Aorta (tissue), 5 donors: ENCODE measurements at regions not wholly inside any gene's neighbourhood (a gene's known extent, or its start where the extent isn't known, plus 50 kb on each side); places are given as distances from the start of the nearest gene placed in this dataset.

Source experiments
- ATAC-seq: fragments of 200-7000 bp; cut with Tn5 transposase; one replicate; pipeline ENCODE4 v1.9.1; 2022; ENCODE audit warnings: moderate library complexity; ENCODE audit not compliant: low FRiP score
- DNase-seq, 2 donors: peaks; one replicate each; pipeline ENCODE4 v3.0.0-alpha.2; 2020
- H3K27ac ChIP-seq, 2 donors: one replicate each; pipeline ENCODE4 v1.5.1; 2013; ENCODE audit warnings: low read length in 2 of 2, mild to moderate bottlenecking in 2 of 2, moderate library complexity in 2 of 2, control low read depth in 1 of 2, inconsistent platforms in 1 of 2, low read depth in 1 of 2
- H3K27me3 ChIP-seq, 2 donors: one replicate each; pipeline ENCODE4 v1.6.1; 2013; ENCODE audit warnings: control low read depth in 1 of 2, low read length in 1 of 2, mild to moderate bottlenecking in 1 of 2, moderate library complexity in 1 of 2; ENCODE audit not compliant: insufficient read depth in 2 of 2, control insufficient read depth in 1 of 2
- H3K36me3 ChIP-seq, 2 donors: one replicate each; pipeline ENCODE4 v1.6.1; 2013; ENCODE audit warnings: control low read depth in 1 of 2, low read length in 1 of 2, mild to moderate bottlenecking in 1 of 2; ENCODE audit not compliant: insufficient read depth in 2 of 2, control insufficient read depth in 1 of 2
- H3K4me1 ChIP-seq, 2 donors: one replicate each; pipeline ENCODE4 v1.6.1; 2013; ENCODE audit warnings: low read length in 2 of 2, control low read depth in 1 of 2, mild to moderate bottlenecking in 1 of 2, moderate library complexity in 1 of 2; ENCODE audit not compliant: insufficient read depth in 2 of 2, control insufficient read depth in 1 of 2
- H3K4me3 ChIP-seq, 2 donors: one replicate each; pipeline ENCODE4 v1.5.1; 2013; ENCODE audit warnings: low read length in 2 of 2, control low read depth in 1 of 2, mild to moderate bottlenecking in 1 of 2
- H3K9me3 ChIP-seq: one replicate; pipeline ENCODE4 v1.6.1; 2013; ENCODE audit warnings: mild to moderate bottlenecking, low read length; ENCODE audit not compliant: control insufficient read depth
- WGBS, 2 donors: extraction: QIAGEN DNeasy Blood & Tissue Kit; methylation state at CpG; one replicate each; pipeline ENCODE4 v1.1.7; 2013; 5-methylcytosine and 5-hydroxymethylcytosine counted together
- intact Hi-C, 2 donors: fragments of 100-400 bp; cut with DNase I; formaldehyde crosslinking; loops; one replicate each; pipeline versions ENCODE4 v1.14.2 to v1.15.0; 2022
- donor health status: healthy with polysubstance abuse.
- donor health status: Bipolar disorder and iron deficiency.
- donor health status: DM: no; HTN: no; CAD: no.
- donor health status: DM: no; HTN: no; CAD: no.
- donor health status: DM: yes; HTN: yes; CAD: no.

DNA sequence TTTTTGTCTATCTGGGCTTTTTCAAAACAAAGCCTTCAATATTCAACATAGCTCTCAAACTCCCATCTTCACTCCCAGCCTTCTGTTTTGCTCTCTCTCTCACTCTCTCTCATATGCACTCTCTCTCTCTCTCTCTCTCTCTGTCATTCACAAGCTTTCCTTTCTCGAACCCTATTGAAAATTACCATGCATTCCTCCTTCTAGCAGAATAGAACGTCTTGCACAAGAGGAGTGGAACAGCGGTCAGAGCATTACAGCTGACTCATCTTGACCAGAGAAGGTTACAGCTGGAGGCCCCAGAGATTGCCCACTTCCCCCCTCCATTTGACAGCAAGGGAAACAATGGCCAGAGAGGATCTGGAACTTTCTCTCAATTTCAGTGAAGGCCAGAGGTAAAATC, 51.0 kb upstream of the LIFR start:
- Histone ChIP-seq H3K36me3 (no peaks in the 10 kb centered on the region), H3K9me3 (no peaks in the 10 kb centered on the region), H3K4me1 (no peaks in the 10 kb centered on the region), H3K27ac (no peak overlapping the region), H3K27me3 (no peaks in the 10 kb centered on the region), H3K4me3 (no peak overlapping the region)
- ATAC-seq (no peak), DNase-seq (no peak)
- intact Hi-C loops: no loop called here
- 83 to 85% methylated on average over 3 of the region's 3 CpGs for WGBS, 2 donors

DNA sequence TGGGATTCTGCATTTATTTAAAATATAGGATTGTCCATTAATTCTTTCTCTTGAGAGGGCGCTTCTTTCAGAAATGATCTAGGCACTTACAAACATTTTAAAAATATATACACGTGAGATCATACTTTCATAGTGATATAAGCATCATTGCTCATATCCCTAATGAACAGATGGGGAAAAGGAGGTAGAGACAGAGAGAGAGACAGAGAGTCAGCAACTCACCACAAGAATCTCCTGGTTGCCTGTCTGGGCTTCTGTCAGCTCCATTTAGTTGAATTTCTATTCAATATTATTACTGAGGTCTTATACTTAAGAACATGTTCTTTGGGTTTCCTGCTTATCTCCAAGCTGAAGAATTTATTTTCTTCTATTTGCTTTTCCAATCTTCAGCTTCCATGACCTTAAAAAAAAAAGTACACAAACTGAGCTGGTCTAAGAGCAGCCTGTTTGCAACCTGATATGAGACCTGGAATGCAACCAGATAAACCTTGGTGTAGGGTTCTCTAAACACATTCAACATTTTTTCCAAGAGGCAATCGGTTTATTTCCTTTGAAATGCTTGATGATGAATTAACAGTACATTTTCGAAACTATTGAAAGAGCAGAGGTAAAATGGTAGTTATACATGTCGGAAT, 51.6 kb upstream of the LIFR start:
- Histone ChIP-seq H3K27ac (no peak overlapping the region), H3K4me1 (no peaks in the 10 kb centered on the region), H3K9me3 (no peaks in the 10 kb centered on the region), H3K4me3 (no peak overlapping the region), H3K36me3 (no peaks in the 10 kb centered on the region), H3K27me3 (no peaks in the 10 kb centered on the region)
- 74 to 76% methylated on average over 5 of the region's 5 CpGs for WGBS, 2 donors
- ATAC-seq: no peak
- intact Hi-C loops: no loop called here
- DNase-seq: no peak

DNA sequence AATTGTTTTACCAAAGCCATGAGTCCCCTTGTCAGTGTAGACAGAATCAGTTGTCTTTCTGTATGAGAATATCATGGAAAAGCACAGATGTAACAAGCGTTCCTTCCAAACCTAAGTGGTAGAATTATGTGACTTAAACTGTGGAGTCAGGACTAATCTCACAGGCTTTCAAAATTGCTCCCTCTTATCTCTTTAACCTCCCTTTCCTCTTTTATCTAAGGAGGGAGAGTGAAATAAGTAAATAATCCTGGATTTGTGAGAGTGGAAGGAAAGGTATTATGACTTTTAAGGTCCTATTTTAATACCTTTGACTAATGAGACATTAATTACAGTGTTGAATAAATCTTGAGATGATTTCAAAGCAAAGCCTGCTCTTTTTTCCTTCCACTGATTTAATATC, 52.4 kb upstream of the LIFR start:
- Histone ChIP-seq H3K27ac (no peak overlapping the region), H3K4me3 (no peak overlapping the region), H3K36me3 (no peaks in the 10 kb centered on the region), H3K4me1 (no peaks in the 10 kb centered on the region), H3K27me3 (no peaks in the 10 kb centered on the region), H3K9me3 (no peaks in the 10 kb centered on the region)
- ATAC-seq: no peak
- no peak for DNase-seq
- WGBS, 2 donors: 94 to 96% methylated on average over 1 of the region's 1 CpG
- intact Hi-C loops: no loop called here

DNA sequence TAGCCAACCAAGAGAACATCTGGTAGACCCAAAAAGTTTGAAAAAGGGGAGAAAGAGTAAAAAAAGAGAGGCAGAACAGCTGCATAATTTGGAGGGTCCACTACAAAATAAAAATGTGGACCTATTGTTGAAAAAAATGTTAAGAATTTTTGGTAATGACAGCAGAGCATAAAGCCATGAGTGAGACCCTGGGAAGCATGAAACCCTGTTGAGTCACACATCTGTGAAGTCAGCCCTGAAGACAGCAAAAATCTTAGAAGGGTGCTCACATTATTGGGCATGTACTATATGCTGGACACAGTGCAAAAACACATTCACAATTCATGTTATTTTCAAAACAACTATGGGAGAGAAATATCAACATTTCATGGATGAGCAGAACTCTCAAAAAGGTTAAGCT, 56.4 kb upstream of the LIFR start:
- no peaks in the 10 kb centered on the region for H3K27me3 ChIP-seq
- ATAC-seq (no peak), DNase-seq (no peak)
- no peaks in the 10 kb centered on the region for H3K4me1 ChIP-seq
- H3K9me3 ChIP-seq: no peaks in the 10 kb centered on the region
- H3K4me3 ChIP-seq: no peak overlapping the region
- intact Hi-C loops: no loop called here
- H3K27ac ChIP-seq: no peak overlapping the region
- H3K36me3 ChIP-seq: no peaks in the 10 kb centered on the region

DNA sequence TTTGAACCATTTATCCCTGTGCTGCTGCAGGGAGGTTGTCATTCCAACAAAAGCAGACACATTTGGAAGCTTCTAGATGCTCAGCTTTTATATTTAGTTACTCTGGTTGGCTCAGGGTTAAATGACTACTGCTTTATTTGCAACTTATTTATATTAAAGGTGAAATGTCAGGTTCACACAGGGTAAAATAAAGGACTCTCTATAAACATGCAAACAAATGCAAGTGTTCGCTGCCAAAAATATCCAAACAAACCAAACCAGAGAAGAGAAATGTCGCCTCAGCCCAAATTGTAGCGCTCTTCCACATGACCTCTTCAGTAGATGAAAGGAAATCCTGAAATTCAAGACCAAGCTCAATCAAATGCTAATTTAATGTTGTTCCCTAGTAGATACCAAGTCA, 57.0 kb upstream of the LIFR start:
- 95% methylated on average over 3 of the region's 3 CpGs for WGBS, 2 donors
- Histone ChIP-seq H3K36me3 (no peaks in the 10 kb centered on the region), H3K4me1 (no peaks in the 10 kb centered on the region), H3K4me3 (no peak overlapping the region), H3K9me3 (no peaks in the 10 kb centered on the region), H3K27me3 (no peaks in the 10 kb centered on the region), H3K27ac (no peak overlapping the region)
- DNase-seq: no peak
- no peak for ATAC-seq
- intact Hi-C loops: no loop called here

DNA sequence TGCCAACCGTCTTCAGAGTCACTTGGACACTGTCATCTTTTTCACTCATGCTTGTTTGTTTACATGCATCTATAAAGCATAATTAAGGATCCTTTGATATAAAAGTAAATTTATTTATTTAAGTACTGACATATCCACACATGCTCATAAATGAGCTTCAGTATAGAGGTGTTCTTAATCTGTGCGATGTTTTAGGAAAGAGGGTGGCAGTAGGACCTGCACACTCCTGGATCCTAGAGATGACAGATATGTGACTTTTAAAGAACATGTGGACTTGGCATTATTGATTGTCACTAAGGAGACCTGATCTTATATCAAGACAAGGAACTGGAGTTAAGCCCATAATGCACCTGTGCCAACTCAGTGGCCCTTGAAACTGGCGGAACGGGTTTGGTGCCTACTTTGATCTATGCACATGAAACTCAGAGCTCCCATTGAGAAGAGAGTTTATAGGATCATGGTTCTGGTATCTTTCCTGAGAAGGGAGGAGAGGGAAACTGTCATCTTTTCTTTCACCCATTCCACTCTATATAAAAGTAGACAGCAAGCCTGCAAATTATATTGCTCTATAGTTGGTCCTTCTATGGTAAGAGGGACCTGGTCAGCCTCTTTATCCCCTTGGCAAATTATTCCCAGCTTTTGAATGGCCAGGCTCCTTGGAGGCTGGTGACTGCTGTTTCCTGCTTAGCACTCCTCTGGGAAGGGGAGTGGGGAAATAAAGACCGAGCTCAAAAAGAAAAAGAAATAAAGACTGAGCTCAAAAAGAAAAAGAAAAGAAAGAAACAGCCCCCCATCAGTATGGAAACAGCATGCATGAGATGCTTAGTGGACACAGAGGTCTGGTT, 57.8 kb upstream of the LIFR start:
- H3K36me3 ChIP-seq: no peaks in the 10 kb centered on the region
- no peak overlapping the region for H3K27ac ChIP-seq
- no peaks in the 10 kb centered on the region for H3K9me3 ChIP-seq
- 80 to 82% methylated on average over 5 of the region's 5 CpGs for WGBS, 2 donors
- H3K4me1 ChIP-seq: no peaks in the 10 kb centered on the region
- intact Hi-C loops: no loop called here
- no peak for ATAC-seq
- no peaks in the 10 kb centered on the region for H3K27me3 ChIP-seq
- no peak for DNase-seq
- H3K4me3 ChIP-seq: no peak overlapping the region

DNA sequence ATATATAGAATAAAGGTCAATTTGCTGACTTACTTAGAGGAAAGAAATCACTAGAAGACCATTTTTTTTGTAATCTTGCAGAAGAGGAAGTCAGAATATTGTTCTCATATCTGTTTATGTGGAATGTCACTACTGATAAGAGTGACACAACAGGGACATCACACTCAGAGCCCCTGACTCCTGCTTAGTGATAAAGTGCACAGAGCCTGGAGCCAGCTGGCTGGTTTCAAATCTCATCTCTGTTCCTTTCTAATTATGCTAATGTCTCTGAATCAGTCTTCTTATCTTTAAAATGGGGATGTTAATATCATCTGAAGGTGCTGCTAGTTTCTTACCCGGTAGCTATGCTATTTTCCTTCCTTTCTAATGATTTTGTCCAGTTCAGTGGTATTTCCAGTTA, 58.6 kb upstream of the LIFR start:
- DNase-seq (no peak), ATAC-seq (no peak)
- 97 to 99% methylated on average over 1 of the region's 1 CpG for WGBS, 2 donors
- no peaks in the 10 kb centered on the region for H3K9me3 ChIP-seq
- H3K4me1 ChIP-seq: no peaks in the 10 kb centered on the region
- intact Hi-C loops: no loop called here
- H3K27me3 ChIP-seq: no peaks in the 10 kb centered on the region
- no peaks in the 10 kb centered on the region for H3K36me3 ChIP-seq
- no peak overlapping the region for H3K27ac ChIP-seq
- H3K4me3 ChIP-seq: no peak overlapping the region

DNA sequence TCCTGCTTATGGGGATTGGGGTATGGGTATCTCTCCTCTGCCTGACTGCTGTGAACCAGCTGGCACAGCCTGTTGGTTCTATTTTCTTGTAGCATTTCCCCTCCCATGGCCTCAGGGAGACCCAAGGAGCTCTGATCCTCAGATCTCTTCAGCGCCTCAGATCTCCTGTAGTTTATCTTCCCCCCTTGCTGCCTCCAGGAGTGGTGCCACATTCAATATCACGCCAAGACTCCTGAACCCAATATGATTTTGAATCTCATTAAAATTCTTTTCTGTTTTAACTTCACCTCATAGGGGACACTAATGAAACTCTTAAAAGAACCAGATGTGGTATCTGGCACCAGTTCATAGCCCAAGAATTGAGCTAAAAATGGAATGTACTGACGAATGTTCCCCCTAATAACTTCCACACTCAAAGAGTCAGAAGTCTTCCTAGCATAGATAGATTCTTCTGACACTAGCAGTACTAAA, 59.6 kb upstream of the LIFR start:
- 48 to 52% methylated on average over 3 of the region's 3 CpGs for WGBS, 2 donors
- intact Hi-C loops: no loop called here
- DNase-seq: no peak
- H3K27ac ChIP-seq: no peak overlapping the region
- H3K9me3 ChIP-seq: no peaks in the 10 kb centered on the region
- H3K4me1 ChIP-seq: no peaks in the 10 kb centered on the region
- no peaks in the 10 kb centered on the region for H3K27me3 ChIP-seq
- no peaks in the 10 kb centered on the region for H3K36me3 ChIP-seq
- ATAC-seq: no peak
- H3K4me3 ChIP-seq: no peak overlapping the region

DNA sequence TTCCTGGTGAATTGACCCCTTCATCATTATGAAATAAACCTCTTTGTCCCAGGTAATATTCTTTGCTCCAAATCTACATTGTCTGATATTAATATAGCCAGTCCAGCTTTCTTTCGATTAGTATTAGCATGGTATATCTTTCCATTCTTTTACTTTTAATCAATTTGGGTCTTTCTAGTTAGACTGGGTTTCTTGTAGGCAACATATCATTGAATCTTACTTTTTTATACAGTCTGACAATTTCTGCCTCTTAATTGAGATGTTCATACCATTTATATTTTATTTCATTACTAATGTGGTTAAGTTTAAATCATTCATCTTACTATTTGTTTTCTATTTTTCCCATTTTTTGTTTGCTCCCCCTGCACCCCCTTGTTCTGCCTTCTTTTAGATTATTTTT, 61.7 kb upstream of the LIFR start:
- WGBS, 2 donors: 96 to 99% methylated on average over 1 of the region's 1 CpG
- Histone ChIP-seq H3K27ac (no peak overlapping the region), H3K36me3 (no peaks in the 10 kb centered on the region), H3K9me3 (no peaks in the 10 kb centered on the region), H3K4me3 (no peak overlapping the region), H3K27me3 (no peaks in the 10 kb centered on the region), H3K4me1 (peaks cover 3 to 11% of the 10 kb centered on the region in 2 donors)
- DNase-seq (no peak), ATAC-seq (no peak)
- intact Hi-C loops: no loop called here
